ENCODE measurements at regions not wholly inside any gene's neighbourhood (a gene's known extent, or its start where the extent isn't known, plus 50 kb on each side); places are given as distances from the start of the nearest gene placed in this dataset.

- TF ChIP-seq EZH2 (IDR thresholded peaks at IDR 0.05; ENCODE audit: borderline replicate concordance, low read depth, low read length, poor library complexity, severe bottlenecking), result no peak
- no peaks in the 10 kb centered on the region for H3K4me1 ChIP-seq (ENCODE audit: insufficient read depth, low read length, poor library complexity, severe bottlenecking)
- DNase-seq (ENCODE audit: low spot score), result no peak
- no peaks in the 10 kb centered on the region for H3K27me3 ChIP-seq (replicated peaks; ENCODE audit: insufficient read depth, low read depth, low read length, poor library complexity)
- intact Hi-C loops (cut with micrococcal nuclease; ENCODE audit: unreplicated experiment), result no loop called here
- ChIA-PET CTCF (no interaction called here), POLR2A (ENCODE audit: low non-redundant PET) (no interaction called here)
- no peak overlapping the region for H3K4me3 ChIP-seq (ENCODE audit: low read depth, low read length, poor library complexity, severe bottlenecking)
- no peaks in the 10 kb centered on the region for H3K9me3 ChIP-seq (ENCODE audit: low read depth, low read length, poor library complexity, severe bottlenecking)
- no peaks in the 10 kb centered on the region for H3K36me3 ChIP-seq (ENCODE audit: insufficient read depth, low read length, poor library complexity, severe bottlenecking)
- no peak overlapping the region for H3K27ac ChIP-seq (ENCODE audit: low read depth, low read length, poor library complexity, severe bottlenecking)
- BruUV-seq (replicated peaks), result no TSS peak
These were observed 229.1 kb downstream of the ADAM29 start for GRCh38 chr4:175147233-175147632.

- Histone ChIP-seq H3K27me3 (replicated peaks; ENCODE audit: insufficient read depth, low read depth, low read length, poor library complexity) (no peaks in the 10 kb centered on the region), H3K4me3 (ENCODE audit: low read depth, low read length, poor library complexity, severe bottlenecking) (no peak overlapping the region), H3K36me3 (ENCODE audit: insufficient read depth, low read length, poor library complexity, severe bottlenecking) (no peaks in the 10 kb centered on the region), H3K27ac (ENCODE audit: low read depth, low read length, poor library complexity, severe bottlenecking) (no peak overlapping the region), H3K9me3 (ENCODE audit: low read depth, low read length, poor library complexity, severe bottlenecking) (no peaks in the 10 kb centered on the region), H3K4me1 (ENCODE audit: insufficient read depth, low read length, poor library complexity, severe bottlenecking) (no peaks in the 10 kb centered on the region)
- TF ChIP-seq CTCF (conservative IDR thresholded peaks at IDR 0.05; ENCODE audit: low read depth, low read length) (no peak), EZH2 (IDR thresholded peaks at IDR 0.05; ENCODE audit: borderline replicate concordance, low read depth, low read length, poor library complexity, severe bottlenecking) (no peak)
- POLR2A ChIA-PET (ENCODE audit: low non-redundant PET), result no interaction called here
- no TSS peak for BruUV-seq (replicated peaks)
- intact Hi-C loops (cut with micrococcal nuclease; ENCODE audit: unreplicated experiment), result no loop called here
- CTCF ChIA-PET, result no interaction called here
- DNase-seq (ENCODE audit: low spot score), result no peak
These were observed 247.9 kb downstream of the ADAM29 start for GRCh38 chr4:175166020-175166419.

- H3K27ac ChIP-seq (ENCODE audit: low read depth, low read length, poor library complexity, severe bottlenecking), result no peak overlapping the region
- ChIA-PET POLR2A (ENCODE audit: low non-redundant PET) (no interaction called here), CTCF (no interaction called here)
- H3K36me3 ChIP-seq (ENCODE audit: insufficient read depth, low read length, poor library complexity, severe bottlenecking), result no peaks in the 10 kb centered on the region
- H3K4me1 ChIP-seq (ENCODE audit: insufficient read depth, low read length, poor library complexity, severe bottlenecking), result no peaks in the 10 kb centered on the region
- intact Hi-C loops (cut with micrococcal nuclease; ENCODE audit: unreplicated experiment), result no loop called here
- TF ChIP-seq EZH2 (IDR thresholded peaks at IDR 0.05; ENCODE audit: borderline replicate concordance, low read depth, low read length, poor library complexity, severe bottlenecking) (no peak), CTCF (conservative IDR thresholded peaks at IDR 0.05; ENCODE audit: low read depth, low read length) (no peak)
- no peaks in the 10 kb centered on the region for H3K27me3 ChIP-seq (replicated peaks; ENCODE audit: insufficient read depth, low read depth, low read length, poor library complexity)
- DNase-seq (ENCODE audit: low spot score), result no peak
- BruUV-seq (replicated peaks), result no TSS peak
- no peak overlapping the region for H3K4me3 ChIP-seq (ENCODE audit: low read depth, low read length, poor library complexity, severe bottlenecking)
- no peaks in the 10 kb centered on the region for H3K9me3 ChIP-seq (ENCODE audit: low read depth, low read length, poor library complexity, severe bottlenecking)
These were observed 258.6 kb downstream of the ADAM29 start for GRCh38 chr4:175176710-175177109.

DNA sequence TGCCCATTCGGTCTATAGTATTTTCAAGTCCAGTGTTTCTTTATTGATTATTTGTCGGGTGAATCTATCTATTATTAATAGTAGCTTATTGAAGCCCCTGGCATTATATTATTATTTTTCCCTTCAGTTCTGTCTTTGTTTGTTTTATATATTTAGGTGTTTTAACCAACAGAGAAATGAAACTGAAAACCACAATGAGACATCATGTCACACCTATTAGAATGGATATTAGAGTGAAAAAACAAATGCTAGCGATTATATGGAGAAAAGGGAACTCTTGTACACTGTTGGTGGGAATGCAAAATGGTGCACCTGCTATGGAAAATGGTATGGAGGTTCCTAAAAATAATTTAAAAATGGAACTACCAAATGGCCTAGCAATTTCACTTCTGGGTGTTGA, 272.5 kb downstream of the ADAM29 start:
- Histone ChIP-seq H3K27ac (ENCODE audit: low read depth, low read length, poor library complexity, severe bottlenecking) (no peak overlapping the region), H3K4me1 (ENCODE audit: insufficient read depth, low read length, poor library complexity, severe bottlenecking) (no peaks in the 10 kb centered on the region), H3K27me3 (replicated peaks; ENCODE audit: insufficient read depth, low read depth, low read length, poor library complexity) (no peaks in the 10 kb centered on the region), H3K36me3 (ENCODE audit: insufficient read depth, low read length, poor library complexity, severe bottlenecking) (no peaks in the 10 kb centered on the region), H3K9me3 (ENCODE audit: low read depth, low read length, poor library complexity, severe bottlenecking) (no peaks in the 10 kb centered on the region), H3K4me3 (ENCODE audit: low read depth, low read length, poor library complexity, severe bottlenecking) (no peak overlapping the region)
- TF ChIP-seq EZH2 (IDR thresholded peaks at IDR 0.05; ENCODE audit: borderline replicate concordance, low read depth, low read length, poor library complexity, severe bottlenecking) (no peak), CTCF (conservative IDR thresholded peaks at IDR 0.05; ENCODE audit: low read depth, low read length) (no peak)
- no TSS peak for BruUV-seq (replicated peaks)
- CTCF ChIA-PET, result no interaction called here
- DNase-seq (ENCODE audit: low spot score), result no peak
- POLR2A ChIA-PET (ENCODE audit: low non-redundant PET), result no interaction called here
- intact Hi-C loops (cut with micrococcal nuclease; ENCODE audit: unreplicated experiment), result no loop called here
